Activated CD4-positive, alpha-beta T cell treated with anti-CD3 and anti-CD28 coated beads, Interleukin-2, amount 50 U/mL, for 24 hours (primary cell): ENCODE measurements at regions not wholly inside any gene's neighbourhood (a gene's known extent, or its start where the extent isn't known, plus 50 kb on each side); places are given as distances from the start of the nearest gene placed in this dataset.

Source experiments
- DNase-seq, 2 donors: peaks; one replicate each; pipeline ENCODE4 v3.0.0-alpha.2; 2020; ENCODE audit warnings: low read depth in 1 of 2, low spot score in 1 of 2

GRCh38 chr22:48351376-48352085 lies 1476.1 kb downstream of the BRD1 start:
- DNase-seq = no peak

GRCh38 chr22:48350456-48350855 lies 1477.2 kb downstream of the BRD1 start:
- no peak for DNase-seq

GRCh38 chr22:48348855-48349254 lies 1478.8 kb downstream of the BRD1 start:
- DNase-seq = no peak

GRCh38 chr22:48347311-48347710 lies 1480.4 kb downstream of the BRD1 start:
- no peak for DNase-seq

- no peak for DNase-seq
Measured at GRCh38 chr22:48346911-48347310, 1480.8 kb downstream of the BRD1 start.

- DNase-seq = no peak
Measured at GRCh38 chr22:48346311-48346710, 1481.4 kb downstream of the BRD1 start.

GRCh38 chr22:48345631-48346030 lies 1482.0 kb downstream of the BRD1 start:
- no peak for DNase-seq

- DNase-seq = no peak
Measured at GRCh38 chr22:48343461-48343860, 1484.2 kb downstream of the BRD1 start.

- no peak for DNase-seq
Measured at GRCh38 chr22:48342732-48343131, 1484.9 kb downstream of the BRD1 start.

GRCh38 chr22:48342016-48342415 lies 1485.7 kb downstream of the BRD1 start:
- DNase-seq = no peak

GRCh38 chr22:48340727-48341709 lies 1486.7 kb downstream of the BRD1 start:
- no peak for DNase-seq

GRCh38 chr22:48340191-48340590 lies 1487.5 kb downstream of the BRD1 start:
- DNase-seq = no peak

GRCh38 chr22:48338793-48339705 lies 1488.6 kb downstream of the BRD1 start:
- no peak for DNase-seq

- DNase-seq = no peak
Measured at GRCh38 chr22:48337957-48338792, 1489.5 kb downstream of the BRD1 start.

GRCh38 chr22:48336339-48337060 lies 1491.2 kb downstream of the BRD1 start:
- DNase-seq = no peak

- no peak for DNase-seq
Measured at GRCh38 chr22:48335442-48336139, 1492.1 kb downstream of the BRD1 start.

GRCh38 chr22:48334971-48335370 lies 1492.7 kb downstream of the BRD1 start:
- DNase-seq = no peak

- DNase-seq = no peak
Measured at GRCh38 chr22:48333816-48334735, 1493.6 kb downstream of the BRD1 start.
